IMR-90 (cell line): ENCODE measurements at regions not wholly inside any gene's neighbourhood (a gene's known extent, or its start where the extent isn't known, plus 50 kb on each side); places are given as distances from the start of the nearest gene placed in this dataset.

Source experiments
- ATAC-seq: fragments of 200-7000 bp; cut with Tn5 transposase; 2 replicates; pipeline ENCODE4 v1.9.1; 2020; ENCODE audit warnings: low read depth, mild to moderate bottlenecking, moderate library complexity
- BruUV-seq: library from RNA; stranded (reverse); fragments of 400-500 nt; replicated peaks from 2 replicates; lab custom pipeline; 2021; lab: Mats Ljungman, UMichigan
- CTCF ChIA-PET: fragments of 300-600 bp; formaldehyde crosslinking; extraction: SDS; loops from one replicate; lab custom pipeline; 2021; ENCODE audit warnings: antibody characterized with exemption; lab: Yijun Ruan, JAX
- POLR2A ChIA-PET: fragments of 300-600 bp; sonication (Branson Sonifier 250); formaldehyde crosslinking; loops from one replicate; lab custom pipeline; 2022; ENCODE audit warnings: antibody characterized with exemption; ENCODE audit not compliant: unreplicated experiment; lab: Charles Lee
- DNase-seq: peaks from one replicate; pipeline ENCODE4 v3.0.0; 2013
- H2AFZ ChIP-seq: replicated peaks from 2 replicates; pipeline ENCODE3; 2013; ENCODE audit warnings: low read length, mild to moderate bottlenecking; ENCODE audit not compliant: poor library complexity
- H2AK5ac ChIP-seq: 2 replicates; pipeline ENCODE4 v1.6.1; 2013; ENCODE audit warnings: low read depth, low read length, inconsistent platforms
- H2AK9ac ChIP-seq: replicated peaks from 2 replicates; pipeline ENCODE3; 2013; ENCODE audit warnings: mild to moderate bottlenecking, low read depth, low read length, moderate library complexity; ENCODE audit not compliant: poor library complexity
- H2BK120ac ChIP-seq: 2 replicates; pipeline ENCODE4 v1.6.1; 2013; ENCODE audit warnings: low read depth, low read length, inconsistent platforms
- H2BK15ac ChIP-seq: 3 replicates; pipeline ENCODE4 v1.6.1; 2013; ENCODE audit warnings: low read depth, low read length, inconsistent platforms
- H2BK20ac ChIP-seq: 2 replicates; pipeline ENCODE4 v1.6.1; 2013; ENCODE audit warnings: low read depth, mild to moderate bottlenecking, inconsistent platforms, low read length, moderate library complexity
- H2BK5ac ChIP-seq: 2 replicates; pipeline ENCODE4 v1.6.1; 2013; ENCODE audit warnings: mild to moderate bottlenecking, low read depth, low read length, inconsistent platforms; ENCODE audit not compliant: poor library complexity, severe bottlenecking
- H3K14ac ChIP-seq: replicated peaks from 2 replicates; pipeline ENCODE4 v1.6.1; 2013; ENCODE audit warnings: low read depth, low read length, inconsistent platforms
- H3K18ac ChIP-seq: 2 replicates; pipeline ENCODE4 v1.6.1; 2013; ENCODE audit warnings: low read depth, low read length, control low read depth
- H3K23ac ChIP-seq: 2 replicates; pipeline ENCODE4 v1.6.1; 2013; ENCODE audit warnings: low read depth, low read length, inconsistent platforms
- H3K27ac ChIP-seq: 2 replicates; pipeline ENCODE4 v1.5.1; 2013; ENCODE audit warnings: mild to moderate bottlenecking, control low read depth, low read length; ENCODE audit not compliant: insufficient read depth
- H3K27me3 ChIP-seq: 2 replicates; pipeline ENCODE4 v1.6.1; 2013; ENCODE audit warnings: low read length; ENCODE audit not compliant: control insufficient read depth, insufficient read depth
- H3K36me3 ChIP-seq: 2 replicates; pipeline ENCODE4 v1.6.1; 2013; ENCODE audit warnings: low read length, mixed read lengths; ENCODE audit not compliant: control insufficient read depth, insufficient read depth
- H3K4ac ChIP-seq: 2 replicates; pipeline ENCODE4 v1.6.1; 2013; ENCODE audit warnings: low read depth, low read length, inconsistent platforms
- H3K4me1 ChIP-seq: 2 replicates; pipeline ENCODE4 v1.6.1; 2013; ENCODE audit warnings: low read length, mixed read lengths; ENCODE audit not compliant: control insufficient read depth, insufficient read depth
- H3K4me2 ChIP-seq: 2 replicates; pipeline ENCODE4 v1.6.1; 2013; ENCODE audit warnings: low read depth, mild to moderate bottlenecking, control low read depth, low read length, moderate library complexity
- H3K4me3 ChIP-seq: 2 replicates; pipeline ENCODE4 v1.5.1; 2013; ENCODE audit warnings: low read depth, mild to moderate bottlenecking, control low read depth, low read length, moderate library complexity; ENCODE audit not compliant: insufficient read depth
- H3K56ac ChIP-seq: 2 replicates; pipeline ENCODE4 v1.6.1; 2013; ENCODE audit warnings: low read length, inconsistent platforms; ENCODE audit not compliant: insufficient read depth; ENCODE audit errors: extremely low read depth
- H3K79me1 ChIP-seq, 2 experiments: 2 replicates each; pipeline ENCODE4 v1.6.1; 2013; ENCODE audit warnings: low read length in 2 of 2, inconsistent platforms in 1 of 2, low read depth in 1 of 2
- H3K9ac ChIP-seq: 2 replicates; pipeline ENCODE4 v1.6.1; 2013; ENCODE audit warnings: low read depth, low read length, control low read depth
- H3K9me1 ChIP-seq: 2 replicates; pipeline ENCODE4 v1.6.1; 2013; ENCODE audit warnings: low read length, inconsistent platforms; ENCODE audit not compliant: insufficient read depth
- H3K9me3 ChIP-seq: 2 replicates; pipeline ENCODE4 v1.6.1; 2013; ENCODE audit warnings: low read length; ENCODE audit not compliant: control insufficient read depth, insufficient read depth
- H4K20me1 ChIP-seq: 2 replicates; pipeline ENCODE4 v1.6.1; 2013; ENCODE audit warnings: low read length, inconsistent platforms; ENCODE audit not compliant: insufficient read depth
- H4K5ac ChIP-seq: 2 replicates; pipeline ENCODE4 v1.6.1; 2013; ENCODE audit warnings: mild to moderate bottlenecking, low read depth, low read length, control low read depth
- H4K8ac ChIP-seq, 2 experiments: 2 replicates each; pipeline ENCODE4 v1.6.1; 2013; ENCODE audit warnings: low read depth in 2 of 2, low read length in 2 of 2, control low read depth in 1 of 2, inconsistent platforms in 1 of 2
- H4K91ac ChIP-seq: 2 replicates; pipeline ENCODE4 v1.6.1; 2013; ENCODE audit warnings: low read depth, low read length, inconsistent platforms; ENCODE audit not compliant: insufficient read depth
- BHLHE40 ChIP-seq: fragments of 150-350 bp; IDR thresholded peaks from 2 replicates; pipeline ENCODE4 v1.6.1; 2016; ENCODE audit warnings: mild to moderate bottlenecking, low read depth, low read length
- CHD1 ChIP-seq: IDR thresholded peaks from 2 replicates; pipeline ENCODE4 v1.6.1; 2012; ENCODE audit warnings: low read depth, low read length, improper control_type of control experiment
- FOS ChIP-seq: fragments of 150-350 bp; IDR thresholded peaks from 2 replicates; pipeline ENCODE4 v1.6.1; 2016; ENCODE audit warnings: low read depth, low read length
- MAZ ChIP-seq: IDR thresholded peaks from 2 replicates; pipeline ENCODE4 v1.6.1; 2012; ENCODE audit warnings: low read depth, mild to moderate bottlenecking, low read length, improper control_type of control experiment, moderate library complexity, borderline replicate concordance
- MXI1 ChIP-seq: IDR thresholded peaks from 2 replicates; pipeline ENCODE4 v1.6.1; 2012; ENCODE audit warnings: low read depth, mild to moderate bottlenecking, low read length, moderate library complexity, borderline replicate concordance
- NFE2L2 ChIP-seq: fragments of 150-350 bp; IDR thresholded peaks from 2 replicates; pipeline ENCODE4 v1.6.1; 2016; ENCODE audit warnings: low read depth, mild to moderate bottlenecking, low read length
- POLR2A ChIP-seq: IDR thresholded peaks from 2 replicates; pipeline ENCODE4 v1.6.1; 2012; ENCODE audit warnings: mild to moderate bottlenecking, low read depth, low read length
- RAD21 ChIP-seq: IDR thresholded peaks from 2 replicates; pipeline ENCODE4 v1.6.1; 2012; ENCODE audit warnings: low read length, improper control_type of control experiment
- RCOR1 ChIP-seq: IDR thresholded peaks from 2 replicates; pipeline ENCODE4 v1.6.1; 2012; ENCODE audit warnings: mild to moderate bottlenecking, low read length, improper control_type of control experiment; ENCODE audit not compliant: insufficient replicate concordance
- SMC3 ChIP-seq: fragments of 150-350 bp; IDR thresholded peaks from 2 replicates; pipeline ENCODE4 v1.6.1; 2016; ENCODE audit warnings: low read depth, mild to moderate bottlenecking, antibody characterized with exemption, low read length, moderate library complexity
- WGBS, 2 experiments: methylation state at CpG; one replicate each; pipeline versions ENCODE4 v1.1.5 to v1.1.7; 2013; ENCODE audit warnings: missing lambda C conversion rate in 2 of 2; ENCODE audit not compliant: insufficient read length in 1 of 2; ENCODE audit errors: extremely low coverage in 2 of 2; 5-methylcytosine and 5-hydroxymethylcytosine counted together
- dilution Hi-C: fragments of 300-500 bp; cut with HindIII; formaldehyde crosslinking; loops from one replicate; pipeline ENCODE4 v1.14.3; 2018; ENCODE audit warnings: low sequenced_read_pairs; ENCODE audit not compliant: unreplicated experiment
- in situ Hi-C: fragments of 300-500 bp; cut with MboI; formaldehyde crosslinking; loops from 3 replicates; pipeline ENCODE4 v1.14.3; 2019; ENCODE audit warnings: low sequenced_read_pairs, inconsistent platforms, mixed read lengths
- intact Hi-C: fragments of 100-400 bp; cut with micrococcal nuclease; formaldehyde crosslinking; loops from 2 replicates; pipeline ENCODE4 v1.10.0; 2022
- TF ChIP-seq, protein P1 (sequence below): fragments of 150-350 bp; IDR thresholded peaks from 2 replicates; pipeline ENCODE4 v1.6.1; 2017; ENCODE audit warnings: mild to moderate bottlenecking, antibody characterized with exemption, low read length, low read depth
- TF ChIP-seq, protein P2 (sequence below): conservative IDR thresholded peaks from 2 replicates; pipeline ENCODE4 v1.5.1; 2012; ENCODE audit warnings: mild to moderate bottlenecking, low read depth, low read length, improper control_type of control experiment
- TF ChIP-seq, protein P3 (sequence below): fragments of 150-350 bp; IDR thresholded peaks from 2 replicates; pipeline ENCODE4 v1.6.1; 2016; ENCODE audit warnings: low read depth, mild to moderate bottlenecking, low read length, moderate library complexity, borderline replicate concordance

DNA sequence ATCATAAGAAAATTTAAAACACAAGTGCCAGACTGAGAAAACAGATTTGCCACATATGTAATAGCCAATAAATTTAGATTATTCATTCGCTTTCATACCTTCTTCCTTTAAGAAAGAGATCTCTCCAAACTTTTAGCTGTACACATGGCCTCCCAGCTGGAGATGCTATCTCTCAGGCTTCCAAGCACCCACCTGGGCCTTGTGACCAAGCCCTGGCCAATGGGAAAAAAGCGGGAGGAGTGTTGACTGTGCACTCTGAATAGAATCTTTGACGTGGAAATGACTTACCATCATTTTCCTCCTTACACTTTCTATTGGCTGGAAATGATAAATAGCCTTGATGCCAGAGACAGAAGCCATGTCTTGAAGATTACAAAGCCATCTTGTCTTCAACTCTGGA lies 1106.6 kb downstream of the TBL1XR1 start:
- DNase-seq = no peak

More for the DNA sequence above, 1106.6 kb downstream of the TBL1XR1 start:
- Histone ChIP-seq H4K5ac (no peak overlapping the region), H3K27me3 (no peaks in the 10 kb centered on the region), H3K36me3 (no peaks in the 10 kb centered on the region), H2AK5ac (no peak overlapping the region), H3K9me1 (no peaks in the 10 kb centered on the region), H2AFZ (no peak overlapping the region), H3K4ac (no peak overlapping the region), H2BK5ac (no peak overlapping the region), H3K79me1 (no peaks in the 10 kb centered on the region), H3K9ac (no peak overlapping the region), H2BK20ac (no peak overlapping the region), H3K56ac (no peak overlapping the region), H3K4me3 (no peak overlapping the region), H2BK120ac (no peak overlapping the region), H4K8ac (no peak overlapping the region), H4K91ac (no peak overlapping the region), H3K4me1 (no peaks in the 10 kb centered on the region), H4K20me1 (no peaks in the 10 kb centered on the region), H2AK9ac (no peak overlapping the region), H2BK15ac (no peak overlapping the region), H3K14ac (no peak overlapping the region), H3K27ac (no peak overlapping the region), H3K23ac (no peak overlapping the region), H3K4me2 (no peak overlapping the region), H3K18ac (no peak overlapping the region), H3K9me3 (no peaks in the 10 kb centered on the region)
- CTCF ChIA-PET = no interaction called here
- TF ChIP-seq, protein P1, sequence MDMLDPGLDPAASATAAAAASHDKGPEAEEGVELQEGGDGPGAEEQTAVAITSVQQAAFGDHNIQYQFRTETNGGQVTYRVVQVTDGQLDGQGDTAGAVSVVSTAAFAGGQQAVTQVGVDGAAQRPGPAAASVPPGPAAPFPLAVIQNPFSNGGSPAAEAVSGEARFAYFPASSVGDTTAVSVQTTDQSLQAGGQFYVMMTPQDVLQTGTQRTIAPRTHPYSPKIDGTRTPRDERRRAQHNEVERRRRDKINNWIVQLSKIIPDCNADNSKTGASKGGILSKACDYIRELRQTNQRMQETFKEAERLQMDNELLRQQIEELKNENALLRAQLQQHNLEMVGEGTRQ = no peak
- no peak for TF ChIP-seq CHD1
- TF ChIP-seq POLR2A = no peak
- no peak for TF ChIP-seq NFE2L2
- no peak for TF ChIP-seq RAD21
- TF ChIP-seq, protein P2, sequence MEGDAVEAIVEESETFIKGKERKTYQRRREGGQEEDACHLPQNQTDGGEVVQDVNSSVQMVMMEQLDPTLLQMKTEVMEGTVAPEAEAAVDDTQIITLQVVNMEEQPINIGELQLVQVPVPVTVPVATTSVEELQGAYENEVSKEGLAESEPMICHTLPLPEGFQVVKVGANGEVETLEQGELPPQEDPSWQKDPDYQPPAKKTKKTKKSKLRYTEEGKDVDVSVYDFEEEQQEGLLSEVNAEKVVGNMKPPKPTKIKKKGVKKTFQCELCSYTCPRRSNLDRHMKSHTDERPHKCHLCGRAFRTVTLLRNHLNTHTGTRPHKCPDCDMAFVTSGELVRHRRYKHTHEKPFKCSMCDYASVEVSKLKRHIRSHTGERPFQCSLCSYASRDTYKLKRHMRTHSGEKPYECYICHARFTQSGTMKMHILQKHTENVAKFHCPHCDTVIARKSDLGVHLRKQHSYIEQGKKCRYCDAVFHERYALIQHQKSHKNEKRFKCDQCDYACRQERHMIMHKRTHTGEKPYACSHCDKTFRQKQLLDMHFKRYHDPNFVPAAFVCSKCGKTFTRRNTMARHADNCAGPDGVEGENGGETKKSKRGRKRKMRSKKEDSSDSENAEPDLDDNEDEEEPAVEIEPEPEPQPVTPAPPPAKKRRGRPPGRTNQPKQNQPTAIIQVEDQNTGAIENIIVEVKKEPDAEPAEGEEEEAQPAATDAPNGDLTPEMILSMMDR = no peak
- no peak for TF ChIP-seq FOS
- TF ChIP-seq, protein P3, sequence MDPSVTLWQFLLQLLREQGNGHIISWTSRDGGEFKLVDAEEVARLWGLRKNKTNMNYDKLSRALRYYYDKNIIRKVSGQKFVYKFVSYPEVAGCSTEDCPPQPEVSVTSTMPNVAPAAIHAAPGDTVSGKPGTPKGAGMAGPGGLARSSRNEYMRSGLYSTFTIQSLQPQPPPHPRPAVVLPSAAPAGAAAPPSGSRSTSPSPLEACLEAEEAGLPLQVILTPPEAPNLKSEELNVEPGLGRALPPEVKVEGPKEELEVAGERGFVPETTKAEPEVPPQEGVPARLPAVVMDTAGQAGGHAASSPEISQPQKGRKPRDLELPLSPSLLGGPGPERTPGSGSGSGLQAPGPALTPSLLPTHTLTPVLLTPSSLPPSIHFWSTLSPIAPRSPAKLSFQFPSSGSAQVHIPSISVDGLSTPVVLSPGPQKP = no peak
- TF ChIP-seq BHLHE40 = no peak
- TF ChIP-seq MAZ = no peak
- TF ChIP-seq MXI1 = no peak
- no peak for TF ChIP-seq RCOR1
- TF ChIP-seq SMC3 = no peak
- intact Hi-C loops (no loop called here), dilution Hi-C loops (no loop called here), in situ Hi-C loops (no loop called here)
- no CpG with 5 or more reads among the region's 3 CpGs for WGBS, 2 experiments
- POLR2A ChIA-PET = no interaction called here
- no TSS peak for BruUV-seq
- ATAC-seq = no peak
